ENCODE measurements at regions not wholly inside any gene's neighbourhood (a gene's known extent, or its start where the extent isn't known, plus 50 kb on each side); places are given as distances from the start of the nearest gene placed in this dataset.

DNA sequence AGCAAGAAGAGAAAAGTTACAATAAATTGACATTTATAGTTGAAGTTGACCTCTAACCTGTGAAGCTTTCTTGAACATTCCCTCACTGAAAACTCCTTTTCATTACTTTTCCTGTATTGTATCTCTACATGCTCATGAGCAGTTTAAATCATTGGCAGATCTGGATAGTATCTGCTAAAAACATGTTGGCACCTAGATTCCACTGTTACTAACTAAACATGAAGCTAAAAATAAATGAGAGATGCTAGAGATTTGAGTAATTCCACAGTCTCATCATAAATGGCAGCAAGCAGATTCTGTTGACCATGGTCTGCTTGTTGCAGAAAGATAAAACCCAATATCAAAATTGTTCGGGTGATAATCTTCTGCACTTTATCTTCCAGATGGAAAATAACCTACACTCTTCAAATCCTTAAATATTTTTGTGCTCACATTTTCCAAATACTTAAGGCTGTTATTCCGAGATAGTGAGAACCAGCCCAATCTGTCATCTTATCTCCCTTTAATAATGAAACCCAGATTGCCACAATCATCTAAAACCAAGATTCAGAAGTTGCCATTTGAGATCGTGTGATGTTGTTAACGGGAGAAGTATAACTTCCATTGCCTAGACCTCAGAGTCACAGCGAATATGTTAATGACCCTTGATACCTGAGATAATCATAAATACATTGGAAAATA lies 171.0 kb upstream of the DAAM1 start:
- TF ChIP-seq, protein P1, sequence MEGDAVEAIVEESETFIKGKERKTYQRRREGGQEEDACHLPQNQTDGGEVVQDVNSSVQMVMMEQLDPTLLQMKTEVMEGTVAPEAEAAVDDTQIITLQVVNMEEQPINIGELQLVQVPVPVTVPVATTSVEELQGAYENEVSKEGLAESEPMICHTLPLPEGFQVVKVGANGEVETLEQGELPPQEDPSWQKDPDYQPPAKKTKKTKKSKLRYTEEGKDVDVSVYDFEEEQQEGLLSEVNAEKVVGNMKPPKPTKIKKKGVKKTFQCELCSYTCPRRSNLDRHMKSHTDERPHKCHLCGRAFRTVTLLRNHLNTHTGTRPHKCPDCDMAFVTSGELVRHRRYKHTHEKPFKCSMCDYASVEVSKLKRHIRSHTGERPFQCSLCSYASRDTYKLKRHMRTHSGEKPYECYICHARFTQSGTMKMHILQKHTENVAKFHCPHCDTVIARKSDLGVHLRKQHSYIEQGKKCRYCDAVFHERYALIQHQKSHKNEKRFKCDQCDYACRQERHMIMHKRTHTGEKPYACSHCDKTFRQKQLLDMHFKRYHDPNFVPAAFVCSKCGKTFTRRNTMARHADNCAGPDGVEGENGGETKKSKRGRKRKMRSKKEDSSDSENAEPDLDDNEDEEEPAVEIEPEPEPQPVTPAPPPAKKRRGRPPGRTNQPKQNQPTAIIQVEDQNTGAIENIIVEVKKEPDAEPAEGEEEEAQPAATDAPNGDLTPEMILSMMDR (IDR thresholded peaks at IDR 0.05), result no peak
- TF ChIP-seq POLR2A (IDR thresholded peaks at IDR 0.05), result no peak

Data from adrenal gland (tissue), 5 donors.